ENCODE measurements at regions not wholly inside any gene's neighbourhood (a gene's known extent, or its start where the extent isn't known, plus 50 kb on each side); places are given as distances from the start of the nearest gene placed in this dataset.
A peak's percentile ranks its signal among the peaks of the same experiment; 100 is the strongest.

- TF ChIP-seq SIN3A (IDR thresholded peaks at IDR 0.05; ENCODE audit: low read depth, low read length), result no peak
- TF ChIP-seq YY1 (IDR thresholded peaks at IDR 0.05; ENCODE audit: low read depth, low read length), result no peak
- TF ChIP-seq MXI1 (IDR thresholded peaks at IDR 0.05; ENCODE audit: low read depth, low read length), result no peak
- no peak for TF ChIP-seq ZSCAN29 (IDR thresholded peaks at IDR 0.05)
- peak; percentile 21 for TF ChIP-seq MEF2B (IDR thresholded peaks at IDR 0.05; ENCODE audit: partially characterized antibody, poor library complexity, severe bottlenecking)
- no peak for TF ChIP-seq NR2F1 (conservative IDR thresholded peaks at IDR 0.05)
- no peak for TF ChIP-seq ZBED1 (IDR thresholded peaks at IDR 0.05; ENCODE audit: borderline replicate concordance)
- no peak for TF ChIP-seq HDGF (IDR thresholded peaks at IDR 0.05)
- no peak for TF ChIP-seq MYB (IDR thresholded peaks at IDR 0.05; ENCODE audit: borderline replicate concordance, low read depth, low read length)
- no peak for TF ChIP-seq POLR2AphosphoS2 (IDR thresholded peaks at IDR 0.05; ENCODE audit: low read depth, low read length)
- no peak for TF ChIP-seq USF1 (IDR thresholded peaks at IDR 0.05; ENCODE audit: borderline replicate concordance, extremely low read length, insufficient read depth, low read depth, low read length)
- no peak for TF ChIP-seq KDM1A (IDR thresholded peaks at IDR 0.05; ENCODE audit: borderline replicate concordance)
- no peak for TF ChIP-seq MLLT1 (IDR thresholded peaks at IDR 0.05)
- no peak for TF ChIP-seq TBL1XR1 (IDR thresholded peaks at IDR 0.05; ENCODE audit: low read depth, low read length)
- no peak for TF ChIP-seq ZNF592 (IDR thresholded peaks at IDR 0.05)
- peak; percentile 73; the same call in 1 of the 2 replicates for TF ChIP-seq SPI1 (IDR thresholded peaks at IDR 0.05; ENCODE audit: borderline replicate concordance, insufficient read depth, low read depth, low read length)
- TF ChIP-seq CBFB (IDR thresholded peaks at IDR 0.05; ENCODE audit: low read depth), result no peak
- TF ChIP-seq CBX5 (IDR thresholded peaks at IDR 0.05; ENCODE audit: low read depth), result no peak
- TF ChIP-seq IKZF1 (conservative IDR thresholded peaks at IDR 0.05), result peak; percentile 45
- no peak for TF ChIP-seq CREB1 (IDR thresholded peaks at IDR 0.05; ENCODE audit: low read depth)
- no peak for TF ChIP-seq ELK1 (IDR thresholded peaks at IDR 0.05; ENCODE audit: low read depth, low read length)
- no peak for TF ChIP-seq SMAD1 (IDR thresholded peaks at IDR 0.05; ENCODE audit: low read depth, partially characterized antibody)
- no peak for TF ChIP-seq ETV6 (conservative IDR thresholded peaks at IDR 0.05 in 1 of 2, IDR thresholded peaks at IDR 0.05 in 1 of 2; ENCODE audit: borderline replicate concordance in 1 of 2, low read depth in 1 of 2)
- no peak for TF ChIP-seq PBX3 (IDR thresholded peaks at IDR 0.05; ENCODE audit: insufficient replicate concordance, low read depth, low read length)
Measured at GRCh38 chrX:121671649-121672048, 624.2 kb downstream of the GLUD2 start (continued).

Data from GM12878 (cell line).